DOHH2 (cell line): ENCODE measurements at regions not wholly inside any gene's neighbourhood (a gene's known extent, or its start where the extent isn't known, plus 50 kb on each side); places are given as distances from the start of the nearest gene placed in this dataset.

Experiments
- EZH2phosphoT487 ChIP-seq: fragments of 200-600 bp; sonication (generic); IDR thresholded peaks from 2 replicates; pipeline ENCODE4 v1.6.1; 2017; ENCODE audit warnings: borderline replicate concordance, mild to moderate bottlenecking, antibody characterized with exemption, low read length, moderate library complexity, mixed read lengths
- TF ChIP-seq, protein P1 (sequence below): fragments of 200-600 bp; sonication (generic); IDR thresholded peaks from one replicate; pipeline ENCODE4 v1.5.1; 2014; ENCODE audit warnings: antibody characterized with exemption, mild to moderate bottlenecking, low read depth, low read length; ENCODE audit not compliant: poor library complexity, severe bottlenecking

DNA sequence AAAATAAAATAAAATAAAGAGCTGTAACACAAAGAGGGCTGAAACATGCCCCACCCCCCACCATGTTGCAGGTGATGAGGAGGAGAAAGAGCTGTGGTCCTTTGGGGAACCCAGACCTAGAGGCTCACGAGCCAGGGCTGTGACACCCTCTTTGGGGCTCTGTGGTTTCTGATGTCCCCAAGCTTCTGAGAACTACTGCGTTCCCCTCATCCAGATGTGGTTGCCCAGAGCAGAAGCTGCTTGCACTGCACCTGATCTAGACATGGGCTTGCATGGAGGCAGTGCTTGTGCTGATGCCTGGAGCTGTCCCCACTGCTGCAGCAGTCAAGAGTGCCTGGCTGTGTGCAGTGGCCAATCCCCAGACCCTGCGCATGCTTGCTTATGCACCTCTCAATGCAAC lies 687.9 kb upstream of the ACVR2A start:
- TF ChIP-seq, protein P1, sequence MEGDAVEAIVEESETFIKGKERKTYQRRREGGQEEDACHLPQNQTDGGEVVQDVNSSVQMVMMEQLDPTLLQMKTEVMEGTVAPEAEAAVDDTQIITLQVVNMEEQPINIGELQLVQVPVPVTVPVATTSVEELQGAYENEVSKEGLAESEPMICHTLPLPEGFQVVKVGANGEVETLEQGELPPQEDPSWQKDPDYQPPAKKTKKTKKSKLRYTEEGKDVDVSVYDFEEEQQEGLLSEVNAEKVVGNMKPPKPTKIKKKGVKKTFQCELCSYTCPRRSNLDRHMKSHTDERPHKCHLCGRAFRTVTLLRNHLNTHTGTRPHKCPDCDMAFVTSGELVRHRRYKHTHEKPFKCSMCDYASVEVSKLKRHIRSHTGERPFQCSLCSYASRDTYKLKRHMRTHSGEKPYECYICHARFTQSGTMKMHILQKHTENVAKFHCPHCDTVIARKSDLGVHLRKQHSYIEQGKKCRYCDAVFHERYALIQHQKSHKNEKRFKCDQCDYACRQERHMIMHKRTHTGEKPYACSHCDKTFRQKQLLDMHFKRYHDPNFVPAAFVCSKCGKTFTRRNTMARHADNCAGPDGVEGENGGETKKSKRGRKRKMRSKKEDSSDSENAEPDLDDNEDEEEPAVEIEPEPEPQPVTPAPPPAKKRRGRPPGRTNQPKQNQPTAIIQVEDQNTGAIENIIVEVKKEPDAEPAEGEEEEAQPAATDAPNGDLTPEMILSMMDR = no peak
- no peak for TF ChIP-seq EZH2phosphoT487
